ENCODE measurements at regions not wholly inside any gene's neighbourhood (a gene's known extent, or its start where the extent isn't known, plus 50 kb on each side); places are given as distances from the start of the nearest gene placed in this dataset.

- Histone ChIP-seq H3K27ac (no peak overlapping the region), H3K4me3 (no peak overlapping the region), H3K36me3 (no peaks in the 10 kb centered on the region), H3K9me3 (no peaks in the 10 kb centered on the region), H3K27me3 (no peaks in the 10 kb centered on the region), H3K4me1 (no peaks in the 10 kb centered on the region)
- ATAC-seq, result no peak
- in situ Hi-C loops (cut with MboI; ENCODE audit: low sequenced_read_pairs in 4 of 4) (no loop called here), intact Hi-C loops (cut with DNase I; ENCODE audit: low total_unique reads) (no loop called here)
- TF ChIP-seq POLR2A (IDR thresholded peaks at IDR 0.05), result no peak
- TF ChIP-seq CTCF (IDR thresholded peaks at IDR 0.05 in 4 of 5, conservative IDR thresholded peaks at IDR 0.05 in 1 of 5), result no peak
- no peak for DNase-seq
These were observed 133.0 kb downstream of the EMX2 start for GRCh38 chr10:117675514-117676055.

DNA sequence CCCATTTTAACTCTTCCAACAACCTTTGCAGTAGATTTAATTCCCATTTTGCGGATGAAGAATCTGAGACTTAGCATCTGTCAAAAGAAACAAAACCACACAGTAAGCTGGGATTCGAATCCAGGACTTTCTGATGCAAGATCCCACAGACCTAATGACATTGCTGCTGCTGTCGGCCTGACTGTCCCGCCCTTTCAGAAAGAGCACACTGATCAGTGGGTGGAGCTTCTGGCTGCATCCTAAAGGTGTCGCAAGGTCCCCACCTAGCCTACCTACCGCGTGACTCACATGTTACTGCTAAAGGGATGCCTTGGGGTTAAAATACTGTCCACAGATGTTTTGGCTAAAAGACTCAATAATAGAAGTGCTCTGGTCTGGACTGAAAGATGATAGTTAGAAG, 134.7 kb downstream of the EMX2 start:
- DNase-seq (no peak), ATAC-seq (no peak)
- Histone ChIP-seq H3K36me3 (no peaks in the 10 kb centered on the region), H3K4me3 (no peak overlapping the region), H3K27me3 (no peaks in the 10 kb centered on the region), H3K27ac (no peak overlapping the region), H3K9me3 (no peaks in the 10 kb centered on the region), H3K4me1 (no peaks in the 10 kb centered on the region)
- in situ Hi-C loops (cut with MboI; ENCODE audit: low sequenced_read_pairs in 4 of 4) (no loop called here), intact Hi-C loops (cut with DNase I; ENCODE audit: low total_unique reads) (no loop called here)
- TF ChIP-seq CTCF (IDR thresholded peaks at IDR 0.05 in 4 of 5, conservative IDR thresholded peaks at IDR 0.05 in 1 of 5), result no peak
- TF ChIP-seq POLR2A (IDR thresholded peaks at IDR 0.05), result no peak

- DNase-seq, result no peak
- Histone ChIP-seq H3K36me3 (no peaks in the 10 kb centered on the region), H3K4me1 (no peaks in the 10 kb centered on the region), H3K4me3 (no peak overlapping the region), H3K27ac (no peak overlapping the region), H3K9me3 (no peaks in the 10 kb centered on the region), H3K27me3 (no peaks in the 10 kb centered on the region)
- in situ Hi-C loops (cut with MboI; ENCODE audit: low sequenced_read_pairs in 4 of 4) (no loop called here), intact Hi-C loops (cut with DNase I; ENCODE audit: low total_unique reads) (no loop called here)
- TF ChIP-seq CTCF (IDR thresholded peaks at IDR 0.05 in 4 of 5, conservative IDR thresholded peaks at IDR 0.05 in 1 of 5) (no peak), POLR2A (IDR thresholded peaks at IDR 0.05) (no peak)
- no peak for ATAC-seq
These were observed 135.4 kb downstream of the EMX2 start for GRCh38 chr10:117677890-117678500.

- intact Hi-C loops (cut with DNase I; ENCODE audit: low total_unique reads) (no loop called here), in situ Hi-C loops (cut with MboI; ENCODE audit: low sequenced_read_pairs in 4 of 4) (no loop called here)
- H3K4me3 ChIP-seq, result no peak overlapping the region
- DNase-seq, result no peak
- no peak for TF ChIP-seq POLR2A (IDR thresholded peaks at IDR 0.05)
- TF ChIP-seq CTCF (IDR thresholded peaks at IDR 0.05 in 4 of 5, conservative IDR thresholded peaks at IDR 0.05 in 1 of 5), result no peak
- H3K4me1 ChIP-seq, result no peaks in the 10 kb centered on the region
- no peaks in the 10 kb centered on the region for H3K27me3 ChIP-seq
- ATAC-seq, result no peak
- H3K27ac ChIP-seq, result no peak overlapping the region
- H3K9me3 ChIP-seq, result no peaks in the 10 kb centered on the region
- no peaks in the 10 kb centered on the region for H3K36me3 ChIP-seq
These were observed 138.1 kb downstream of the EMX2 start for GRCh38 chr10:117680601-117681000.

- in situ Hi-C loops (cut with MboI; ENCODE audit: low sequenced_read_pairs in 4 of 4) (no loop called here), intact Hi-C loops (cut with DNase I; ENCODE audit: low total_unique reads) (no loop called here)
- no peak overlapping the region for H3K4me3 ChIP-seq
- no peaks in the 10 kb centered on the region for H3K27me3 ChIP-seq
- no peak for DNase-seq
- no peak overlapping the region for H3K27ac ChIP-seq
- no peaks in the 10 kb centered on the region for H3K36me3 ChIP-seq
- TF ChIP-seq CTCF (IDR thresholded peaks at IDR 0.05 in 4 of 5, conservative IDR thresholded peaks at IDR 0.05 in 1 of 5), result no peak
- no peak for TF ChIP-seq POLR2A (IDR thresholded peaks at IDR 0.05)
- H3K9me3 ChIP-seq, result no peaks in the 10 kb centered on the region
- no peak for ATAC-seq
- H3K4me1 ChIP-seq, result no peaks in the 10 kb centered on the region
These were observed 138.6 kb downstream of the EMX2 start for GRCh38 chr10:117681104-117681503.

Measured in gastrocnemius medialis (tissue), 4 donors.